Activated T-helper 1 cell treated with anti-CD3 and anti-CD28 coated beads, Interleukin-2, amount 50 U/mL, for 16 hours (primary cell): ENCODE measurements at regions not wholly inside any gene's neighbourhood (a gene's known extent, or its start where the extent isn't known, plus 50 kb on each side); places are given as distances from the start of the nearest gene placed in this dataset.
"Not testable (repeated sequence)": the region's sequence is repeated elsewhere in the genome, so short reads cannot be mapped to it uniquely, and the experiment has no call there.

Experiments used
- DNase-seq, 2 donors: peaks; one replicate each; pipeline ENCODE4 v3.0.0-alpha.2; 2020; ENCODE audit warnings: low read depth in 1 of 2, low spot score in 1 of 2

GRCh38 chr1:60606921-60607320, 475.4 kb upstream of the NFIA start:
- DNase-seq = not testable (repeated sequence)

GRCh38 chr1:60600532-60600931, 481.8 kb upstream of the NFIA start:
- no peak for DNase-seq

- no peak for DNase-seq
Observed at GRCh38 chr1:60599574-60599973, 482.8 kb upstream of the NFIA start.

- DNase-seq = no peak
Observed at GRCh38 chr1:60598041-60598910, 484.1 kb upstream of the NFIA start.

DNA sequence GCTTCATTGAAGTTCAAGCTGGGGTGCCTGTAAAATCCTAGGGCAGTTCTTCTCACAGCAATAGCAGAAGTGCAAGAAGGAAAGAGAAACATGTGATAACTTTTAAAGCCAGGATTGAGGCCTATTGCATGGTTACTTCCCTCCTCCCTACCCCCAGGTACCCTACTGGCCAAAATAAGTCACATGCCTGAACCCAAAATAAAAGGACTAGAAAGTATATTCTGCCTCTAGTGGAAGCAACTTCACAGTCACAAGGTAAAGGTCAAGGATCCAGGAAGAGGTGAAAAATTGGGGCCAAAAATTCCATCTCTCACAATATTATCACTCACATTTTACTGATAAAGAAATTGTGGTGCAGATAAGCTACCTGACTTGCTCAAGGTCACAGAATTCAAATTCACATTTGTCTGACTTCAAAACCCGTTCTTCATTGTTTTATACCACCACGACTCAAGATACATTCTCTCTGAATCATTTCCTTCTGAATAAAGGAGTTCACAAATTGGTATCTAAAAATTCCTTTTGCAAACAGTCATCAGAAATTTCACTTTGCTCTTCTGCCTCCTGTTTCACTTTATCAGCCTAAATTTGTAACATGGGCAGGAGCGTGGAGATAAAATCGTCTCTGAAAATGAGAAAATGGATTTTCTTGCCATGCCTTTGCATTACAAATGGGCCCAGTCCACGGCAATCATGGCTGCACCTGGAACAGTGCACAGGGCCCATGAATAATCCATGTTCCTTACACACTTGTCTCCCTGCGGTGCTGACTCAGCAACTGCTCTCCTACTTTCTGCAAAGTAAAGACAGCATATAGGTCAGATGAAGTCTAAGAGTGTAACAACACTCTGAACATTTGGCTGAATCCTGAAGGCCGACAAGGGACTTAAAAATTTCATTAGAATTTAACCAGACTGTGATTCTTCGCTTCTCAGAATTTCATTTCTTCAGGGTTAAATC, 485.3 kb upstream of the NFIA start:
- DNase-seq = no peak

- no peak for DNase-seq
Observed at GRCh38 chr1:60591583-60591982, 490.8 kb upstream of the NFIA start.

GRCh38 chr1:60589916-60590315, 492.4 kb upstream of the NFIA start:
- DNase-seq = no peak

GRCh38 chr1:60589046-60589748, 493.2 kb upstream of the NFIA start:
- no peak for DNase-seq

GRCh38 chr1:60584371-60584770, 498.0 kb upstream of the NFIA start:
- no peak for DNase-seq

DNA sequence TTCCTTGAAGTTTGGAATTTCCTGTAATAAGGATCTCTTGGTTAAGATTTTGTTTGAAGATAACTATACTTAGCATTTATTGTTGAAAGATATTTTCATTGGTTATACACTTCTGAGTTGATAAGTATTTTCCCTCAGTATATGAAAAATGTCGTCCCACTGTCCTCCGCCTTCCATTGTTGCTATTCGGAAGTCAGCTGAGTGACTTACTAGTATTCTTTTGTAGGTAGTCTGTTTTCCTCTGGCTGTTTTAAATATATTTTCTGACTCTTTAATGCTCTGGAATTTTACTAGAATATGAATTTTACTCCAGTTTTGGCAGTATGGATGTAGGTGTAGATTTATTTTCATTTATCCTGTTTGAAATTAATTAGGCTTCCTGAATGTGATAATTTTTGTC, 498.7 kb upstream of the NFIA start:
- no peak for DNase-seq

GRCh38 chr1:60581455-60582220, 500.7 kb upstream of the NFIA start:
- DNase-seq = no peak

DNA sequence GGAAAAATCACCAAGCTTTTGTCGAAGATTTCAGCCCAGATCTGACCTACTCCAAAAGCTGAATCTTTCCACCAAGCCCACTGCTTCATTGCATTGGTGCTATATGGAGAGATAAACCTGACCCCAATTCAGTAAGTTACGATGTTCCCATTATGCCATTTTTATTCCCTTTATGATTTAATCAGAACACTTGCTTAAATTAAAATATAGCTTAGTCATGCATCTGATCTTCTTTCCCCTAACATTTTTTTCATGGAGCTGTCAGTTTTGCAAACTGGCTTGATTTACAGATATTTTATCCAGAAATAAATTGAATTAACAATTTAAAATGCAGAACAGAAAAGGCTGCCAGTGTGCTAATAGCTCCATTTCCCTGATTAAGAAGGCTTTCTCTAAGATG, 503.5 kb upstream of the C1orf87 start:
- no peak for DNase-seq

DNA sequence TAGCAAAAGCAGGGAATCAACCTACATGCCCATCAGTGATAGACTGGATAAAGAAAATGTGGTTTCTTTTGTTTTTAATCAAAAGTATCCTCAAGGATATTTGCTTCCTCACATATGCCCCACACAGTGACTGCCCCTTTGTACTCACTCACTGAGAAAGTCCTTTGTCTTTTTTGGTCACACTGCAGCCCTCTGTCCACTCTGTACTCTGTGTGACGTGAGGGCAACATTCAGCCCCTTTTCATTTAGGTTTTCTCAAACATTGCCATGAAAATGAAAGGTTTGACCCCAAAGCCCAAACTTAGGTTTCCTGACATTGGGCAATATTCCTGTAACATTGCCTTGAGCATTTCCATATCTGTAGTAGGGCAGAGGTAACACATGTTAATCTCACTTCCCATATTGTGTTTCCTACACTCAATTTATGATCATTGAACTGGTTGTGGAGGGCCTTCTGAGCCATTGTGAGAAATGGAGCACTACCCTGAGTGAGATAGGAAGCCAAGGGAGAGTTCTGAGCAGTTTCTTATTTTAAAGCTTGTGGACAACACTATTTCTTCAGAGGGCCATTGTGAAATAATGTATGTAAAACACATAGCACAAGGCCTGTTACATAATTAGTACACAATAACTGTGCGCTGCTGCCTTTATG, 501.9 kb upstream of the C1orf87 start:
- no peak for DNase-seq

DNA sequence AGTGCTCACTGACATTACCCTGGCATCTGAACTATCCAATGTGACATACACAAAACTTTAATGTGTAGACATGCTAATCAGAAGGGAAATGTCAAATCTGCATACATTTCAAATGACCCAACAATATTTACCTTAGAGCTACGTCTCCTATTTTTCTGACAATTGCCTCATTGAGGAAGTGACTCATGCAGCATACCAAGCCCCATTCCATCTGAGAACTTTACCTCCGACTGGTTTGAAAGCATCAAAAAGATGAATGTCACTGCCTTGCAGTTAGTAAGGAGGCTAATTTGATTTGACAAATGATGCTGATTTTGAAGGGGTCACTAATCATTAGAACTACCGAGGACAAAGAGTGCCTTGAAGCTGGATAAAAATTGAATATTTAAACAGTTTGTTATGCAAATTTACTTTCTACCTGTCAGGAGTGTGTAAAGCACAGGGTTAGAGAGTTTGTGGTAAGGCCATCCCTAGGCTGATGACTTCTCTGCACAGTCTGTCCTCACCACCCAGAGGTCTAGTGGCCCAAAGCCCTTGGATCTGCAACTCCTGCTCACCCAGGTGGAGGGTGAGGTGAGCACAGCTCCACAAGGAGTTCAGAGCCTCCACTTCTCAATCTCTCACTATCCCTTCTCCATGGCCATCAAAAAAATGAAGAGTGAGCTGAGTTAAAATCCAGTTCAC, 500.3 kb upstream of the C1orf87 start:
- DNase-seq = no peak

GRCh38 chr1:60573121-60573520, 499.6 kb upstream of the C1orf87 start:
- DNase-seq = no peak

DNA sequence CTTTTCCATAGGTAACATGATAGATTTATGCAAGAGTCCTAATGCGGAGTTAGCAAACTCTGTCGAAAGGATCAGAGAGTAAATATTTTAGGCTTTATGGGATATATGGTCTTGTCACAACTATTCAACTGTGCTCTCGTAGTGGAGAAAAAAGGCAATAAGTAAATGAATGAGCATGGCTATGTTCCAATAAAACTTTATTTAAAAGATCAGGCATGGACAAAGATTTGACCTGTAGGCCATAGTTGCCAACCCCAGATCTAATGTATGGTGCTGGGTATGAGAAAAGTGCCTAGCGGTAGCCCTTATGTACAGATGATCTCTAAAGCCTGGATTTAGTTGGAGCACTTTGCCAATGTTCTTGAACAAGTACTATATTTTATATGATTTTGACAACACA, 498.8 kb upstream of the C1orf87 start:
- DNase-seq = no peak

DNA sequence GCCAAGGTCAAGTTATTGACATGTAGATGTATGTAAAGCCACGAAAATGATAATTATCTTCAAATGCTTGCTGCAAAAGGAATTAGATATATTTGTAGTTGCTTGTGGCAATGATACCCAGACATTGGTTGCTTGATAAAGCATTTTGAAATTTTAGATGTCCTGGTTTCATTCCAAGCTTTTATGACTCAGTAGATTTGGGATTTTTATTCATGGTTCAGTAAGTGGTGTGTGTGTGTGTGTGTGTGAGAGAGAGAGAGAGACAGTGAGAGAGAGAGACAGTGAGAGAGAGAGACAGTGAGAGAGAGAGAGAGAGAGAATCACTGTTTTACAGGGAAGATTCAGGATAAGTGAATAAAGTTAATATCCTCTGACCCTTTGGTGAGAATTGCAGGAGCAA, 498.2 kb upstream of the C1orf87 start:
- DNase-seq = no peak

DNA sequence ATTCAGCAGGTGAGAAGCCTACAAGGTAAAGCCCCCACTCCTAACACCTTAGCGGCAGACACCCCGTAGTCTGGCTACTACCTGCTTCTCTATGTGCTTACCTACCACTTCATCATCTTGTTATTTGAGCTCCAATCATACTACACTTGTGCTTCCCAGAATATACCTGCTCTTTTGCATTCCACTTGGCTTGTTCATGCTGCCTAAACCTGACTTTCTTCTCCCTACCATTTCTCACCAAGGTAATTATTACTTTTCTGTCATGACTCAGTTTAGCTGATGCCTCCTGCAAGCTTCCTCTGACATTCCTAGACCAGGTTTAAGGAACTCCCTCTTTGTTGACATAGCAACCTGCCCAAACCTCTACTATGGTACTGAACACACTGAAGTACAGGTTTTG, 495.6 kb upstream of the C1orf87 start:
- DNase-seq = no peak

DNA sequence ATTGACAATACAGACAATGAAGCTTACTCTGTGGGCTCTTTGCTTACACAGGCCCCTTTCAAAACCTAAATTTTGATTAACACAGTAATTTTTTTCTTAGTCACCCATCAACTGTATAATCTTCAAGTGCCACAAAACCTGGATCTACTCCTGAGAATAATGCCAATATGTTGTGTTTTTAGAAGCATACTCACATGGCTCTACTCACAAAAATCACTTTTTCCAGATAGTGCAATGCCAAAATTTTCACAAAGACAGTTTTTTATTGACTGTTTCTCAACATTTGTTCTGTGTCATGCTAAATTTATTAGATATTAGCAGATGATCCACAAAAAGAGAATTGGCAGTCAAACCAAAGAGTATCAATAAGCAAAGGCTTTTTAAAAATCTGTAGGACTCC, 493.7 kb upstream of the C1orf87 start:
- no peak for DNase-seq
